ENCODE measurements at regions not wholly inside any gene's neighbourhood (a gene's known extent, or its start where the extent isn't known, plus 50 kb on each side); places are given as distances from the start of the nearest gene placed in this dataset.

- 42 to 53% (median 42%) methylated on average over 2 of the region's 2 CpGs for WGBS, 3 donors
These were observed 92.5 kb downstream of the MMUT start for GRCh38 chr6:49370518-49370917.

GRCh38 chr6:49366539-49366938, 96.5 kb downstream of the MMUT start:
- TF ChIP-seq CTCF (IDR thresholded peaks at IDR 0.05), result no peak
- ATAC-seq (no peak), DNase-seq (no peak)
- no peaks in the 10 kb centered on the region for H3K27me3 ChIP-seq (ENCODE audit: insufficient read depth in 3 of 3, low read length in 2 of 3)
- intact Hi-C loops (cut with DNase I), result no loop called here
- 90 to 98% (median 90%) methylated on average over 2 of the region's 2 CpGs for WGBS, 3 donors
- H3K9me3 ChIP-seq, result no peaks in the 10 kb centered on the region
- no peaks in the 10 kb centered on the region for H3K4me1 ChIP-seq
- no peak overlapping the region for H3K4me3 ChIP-seq
- H3K27ac ChIP-seq, result no peak overlapping the region
- no peaks in the 10 kb centered on the region for H3K36me3 ChIP-seq (ENCODE audit: insufficient read depth in 1 of 2, low read depth in 1 of 2)

More at GRCh38 chr6:49370518-49370917, 92.5 kb downstream of the MMUT start:
- H3K9me3 ChIP-seq, result no peaks in the 10 kb centered on the region
- H3K27me3 ChIP-seq (ENCODE audit: insufficient read depth in 3 of 3, low read length in 2 of 3), result no peaks in the 10 kb centered on the region
- DNase-seq, result no peak
- H3K4me1 ChIP-seq, result no peaks in the 10 kb centered on the region
- no peak overlapping the region for H3K27ac ChIP-seq
- TF ChIP-seq CTCF (IDR thresholded peaks at IDR 0.05), result no peak
- H3K4me3 ChIP-seq, result no peak overlapping the region
- no peaks in the 10 kb centered on the region for H3K36me3 ChIP-seq (ENCODE audit: insufficient read depth in 1 of 2, low read depth in 1 of 2)
- no peak for ATAC-seq
- intact Hi-C loops (cut with DNase I), result no loop called here

DNA sequence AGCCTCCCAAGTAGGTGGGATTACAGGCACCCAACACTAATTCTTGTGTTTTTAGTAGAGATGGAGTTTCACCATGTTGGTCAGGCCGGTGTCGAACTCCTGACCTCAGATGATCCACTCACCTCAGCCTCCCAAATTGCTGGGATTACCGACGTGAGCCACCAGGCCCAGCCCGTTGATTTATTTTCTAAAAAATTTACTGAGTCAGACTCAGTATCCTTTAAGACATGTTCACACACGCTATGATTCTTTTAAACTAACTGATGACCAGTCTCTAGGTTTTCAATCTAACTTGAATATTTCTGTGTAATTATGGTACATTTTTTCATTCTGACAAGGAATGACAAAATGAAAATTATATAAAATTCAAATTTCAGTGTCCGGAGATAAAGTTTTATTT, 114.5 kb downstream of the MMUT start:
- no peaks in the 10 kb centered on the region for H3K27me3 ChIP-seq (ENCODE audit: insufficient read depth in 3 of 3, low read length in 2 of 3)
- no peaks in the 10 kb centered on the region for H3K36me3 ChIP-seq (ENCODE audit: insufficient read depth in 1 of 2, low read depth in 1 of 2)
- no peaks in the 10 kb centered on the region for H3K4me1 ChIP-seq
- DNase-seq (no peak), ATAC-seq (no peak)
- no peaks in the 10 kb centered on the region for H3K9me3 ChIP-seq
- WGBS, 3 donors, result 84 to 95% (median 93%) methylated on average over 7 of the region's 7 CpGs
- no peak overlapping the region for H3K4me3 ChIP-seq
- no peak overlapping the region for H3K27ac ChIP-seq
- no peak for TF ChIP-seq CTCF (IDR thresholded peaks at IDR 0.05)
- intact Hi-C loops (cut with DNase I), result no loop called here

DNA sequence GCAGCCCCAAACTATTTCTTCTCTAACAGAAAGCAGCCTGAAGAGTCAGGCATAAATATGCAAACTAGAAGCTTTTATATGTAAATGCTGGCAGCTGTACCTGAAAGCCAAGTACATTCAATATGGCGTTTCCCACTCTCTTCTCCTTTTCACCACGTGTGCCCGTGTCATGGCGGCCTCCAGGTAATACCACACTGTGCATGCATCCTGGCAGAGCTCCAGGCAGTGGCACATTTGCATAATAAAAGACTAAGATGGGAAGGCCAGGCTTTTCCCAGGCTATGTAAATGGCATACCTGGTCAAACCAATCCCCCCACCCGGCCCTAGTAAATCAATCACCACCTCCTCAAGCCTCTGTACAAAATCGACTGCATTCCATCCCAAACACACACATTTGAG, 120.6 kb downstream of the MMUT start:
- H3K27me3 ChIP-seq (ENCODE audit: insufficient read depth in 3 of 3, low read length in 2 of 3), result no peaks in the 10 kb centered on the region
- no peak for ATAC-seq
- TF ChIP-seq CTCF (IDR thresholded peaks at IDR 0.05), result no peak
- H3K4me1 ChIP-seq, result no peaks in the 10 kb centered on the region
- no peaks in the 10 kb centered on the region for H3K36me3 ChIP-seq (ENCODE audit: insufficient read depth in 1 of 2, low read depth in 1 of 2)
- intact Hi-C loops (cut with DNase I), result no loop called here
- H3K27ac ChIP-seq, result no peak overlapping the region
- no peaks in the 10 kb centered on the region for H3K9me3 ChIP-seq
- H3K4me3 ChIP-seq, result no peak overlapping the region
- DNase-seq, result no peak
- WGBS, 3 donors, result 65 to 75% (median 73%) methylated on average over 6 of the region's 6 CpGs

DNA sequence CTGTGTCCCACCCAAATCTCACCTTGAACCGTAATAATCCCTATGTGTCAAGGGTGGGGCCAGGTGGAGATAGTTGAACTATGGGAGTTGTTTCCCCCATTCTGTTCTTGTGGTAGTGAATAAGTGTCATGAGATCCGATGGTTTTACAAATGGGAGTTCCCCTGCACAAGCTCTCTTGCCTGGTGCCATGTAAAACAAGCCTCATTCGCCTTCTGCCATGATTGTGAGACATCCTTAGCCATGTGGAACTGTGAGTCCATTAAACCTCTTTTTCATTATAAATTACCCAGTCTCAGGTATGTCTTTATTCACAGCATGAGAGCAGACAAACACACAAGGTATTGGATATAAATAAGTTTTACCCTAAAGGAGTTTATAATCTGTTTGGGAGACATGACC, 121.2 kb downstream of the MMUT start:
- 82 to 87% (median 86%) methylated on average over 3 of the region's 3 CpGs for WGBS, 3 donors
- Histone ChIP-seq H3K4me3 (no peak overlapping the region), H3K27me3 (ENCODE audit: insufficient read depth in 3 of 3, low read length in 2 of 3) (no peaks in the 10 kb centered on the region), H3K4me1 (no peaks in the 10 kb centered on the region), H3K9me3 (no peaks in the 10 kb centered on the region), H3K27ac (no peak overlapping the region), H3K36me3 (ENCODE audit: insufficient read depth in 1 of 2, low read depth in 1 of 2) (no peaks in the 10 kb centered on the region)
- DNase-seq, result no peak
- no peak for ATAC-seq
- intact Hi-C loops (cut with DNase I), result no loop called here
- no peak for TF ChIP-seq CTCF (IDR thresholded peaks at IDR 0.05)

Measured in psoas muscle (tissue), 7 donors.